IMR-90 (cell line): ENCODE measurements at regions not wholly inside any gene's neighbourhood (a gene's known extent, or its start where the extent isn't known, plus 50 kb on each side); places are given as distances from the start of the nearest gene placed in this dataset.

Experiments
- ATAC-seq: fragments of 200-7000 bp; cut with Tn5 transposase; 2 replicates; pipeline ENCODE4 v1.9.1; 2020; ENCODE audit warnings: low read depth, mild to moderate bottlenecking, moderate library complexity
- BruUV-seq: library from RNA; stranded (reverse); fragments of 400-500 nt; replicated peaks from 2 replicates; lab custom pipeline; 2021; lab: Mats Ljungman, UMichigan
- CTCF ChIA-PET: fragments of 300-600 bp; formaldehyde crosslinking; extraction: SDS; loops from one replicate; lab custom pipeline; 2021; ENCODE audit warnings: antibody characterized with exemption; lab: Yijun Ruan, JAX
- POLR2A ChIA-PET: fragments of 300-600 bp; sonication (Branson Sonifier 250); formaldehyde crosslinking; loops from one replicate; lab custom pipeline; 2022; ENCODE audit warnings: antibody characterized with exemption; ENCODE audit not compliant: unreplicated experiment; lab: Charles Lee
- DNase-seq: peaks from one replicate; pipeline ENCODE4 v3.0.0; 2013
- H2AFZ ChIP-seq: replicated peaks from 2 replicates; pipeline ENCODE3; 2013; ENCODE audit warnings: low read length, mild to moderate bottlenecking; ENCODE audit not compliant: poor library complexity
- H2AK5ac ChIP-seq: 2 replicates; pipeline ENCODE4 v1.6.1; 2013; ENCODE audit warnings: low read depth, low read length, inconsistent platforms
- H2AK9ac ChIP-seq: replicated peaks from 2 replicates; pipeline ENCODE3; 2013; ENCODE audit warnings: mild to moderate bottlenecking, low read depth, low read length, moderate library complexity; ENCODE audit not compliant: poor library complexity
- H2BK120ac ChIP-seq: 2 replicates; pipeline ENCODE4 v1.6.1; 2013; ENCODE audit warnings: low read depth, low read length, inconsistent platforms
- H2BK15ac ChIP-seq: 3 replicates; pipeline ENCODE4 v1.6.1; 2013; ENCODE audit warnings: low read depth, low read length, inconsistent platforms
- H2BK20ac ChIP-seq: 2 replicates; pipeline ENCODE4 v1.6.1; 2013; ENCODE audit warnings: low read depth, mild to moderate bottlenecking, inconsistent platforms, low read length, moderate library complexity
- H2BK5ac ChIP-seq: 2 replicates; pipeline ENCODE4 v1.6.1; 2013; ENCODE audit warnings: mild to moderate bottlenecking, low read depth, low read length, inconsistent platforms; ENCODE audit not compliant: poor library complexity, severe bottlenecking
- H3K14ac ChIP-seq: replicated peaks from 2 replicates; pipeline ENCODE4 v1.6.1; 2013; ENCODE audit warnings: low read depth, low read length, inconsistent platforms
- H3K18ac ChIP-seq: 2 replicates; pipeline ENCODE4 v1.6.1; 2013; ENCODE audit warnings: low read depth, low read length, control low read depth
- H3K23ac ChIP-seq: 2 replicates; pipeline ENCODE4 v1.6.1; 2013; ENCODE audit warnings: low read depth, low read length, inconsistent platforms
- H3K27ac ChIP-seq: 2 replicates; pipeline ENCODE4 v1.5.1; 2013; ENCODE audit warnings: mild to moderate bottlenecking, control low read depth, low read length; ENCODE audit not compliant: insufficient read depth
- H3K27me3 ChIP-seq: 2 replicates; pipeline ENCODE4 v1.6.1; 2013; ENCODE audit warnings: low read length; ENCODE audit not compliant: control insufficient read depth, insufficient read depth
- H3K36me3 ChIP-seq: 2 replicates; pipeline ENCODE4 v1.6.1; 2013; ENCODE audit warnings: low read length, mixed read lengths; ENCODE audit not compliant: control insufficient read depth, insufficient read depth
- H3K4ac ChIP-seq: 2 replicates; pipeline ENCODE4 v1.6.1; 2013; ENCODE audit warnings: low read depth, low read length, inconsistent platforms
- H3K4me1 ChIP-seq: 2 replicates; pipeline ENCODE4 v1.6.1; 2013; ENCODE audit warnings: low read length, mixed read lengths; ENCODE audit not compliant: control insufficient read depth, insufficient read depth
- H3K4me2 ChIP-seq: 2 replicates; pipeline ENCODE4 v1.6.1; 2013; ENCODE audit warnings: low read depth, mild to moderate bottlenecking, control low read depth, low read length, moderate library complexity
- H3K4me3 ChIP-seq: 2 replicates; pipeline ENCODE4 v1.5.1; 2013; ENCODE audit warnings: low read depth, mild to moderate bottlenecking, control low read depth, low read length, moderate library complexity; ENCODE audit not compliant: insufficient read depth
- H3K56ac ChIP-seq: 2 replicates; pipeline ENCODE4 v1.6.1; 2013; ENCODE audit warnings: low read length, inconsistent platforms; ENCODE audit not compliant: insufficient read depth; ENCODE audit errors: extremely low read depth
- H3K79me1 ChIP-seq, 2 experiments: 2 replicates each; pipeline ENCODE4 v1.6.1; 2013; ENCODE audit warnings: low read length in 2 of 2, inconsistent platforms in 1 of 2, low read depth in 1 of 2
- H3K9ac ChIP-seq: 2 replicates; pipeline ENCODE4 v1.6.1; 2013; ENCODE audit warnings: low read depth, low read length, control low read depth
- H3K9me1 ChIP-seq: 2 replicates; pipeline ENCODE4 v1.6.1; 2013; ENCODE audit warnings: low read length, inconsistent platforms; ENCODE audit not compliant: insufficient read depth
- H3K9me3 ChIP-seq: 2 replicates; pipeline ENCODE4 v1.6.1; 2013; ENCODE audit warnings: low read length; ENCODE audit not compliant: control insufficient read depth, insufficient read depth
- H4K20me1 ChIP-seq: 2 replicates; pipeline ENCODE4 v1.6.1; 2013; ENCODE audit warnings: low read length, inconsistent platforms; ENCODE audit not compliant: insufficient read depth
- H4K5ac ChIP-seq: 2 replicates; pipeline ENCODE4 v1.6.1; 2013; ENCODE audit warnings: mild to moderate bottlenecking, low read depth, low read length, control low read depth
- H4K8ac ChIP-seq, 2 experiments: 2 replicates each; pipeline ENCODE4 v1.6.1; 2013; ENCODE audit warnings: low read depth in 2 of 2, low read length in 2 of 2, control low read depth in 1 of 2, inconsistent platforms in 1 of 2
- H4K91ac ChIP-seq: 2 replicates; pipeline ENCODE4 v1.6.1; 2013; ENCODE audit warnings: low read depth, low read length, inconsistent platforms; ENCODE audit not compliant: insufficient read depth
- CHD1 ChIP-seq: IDR thresholded peaks from 2 replicates; pipeline ENCODE4 v1.6.1; 2012; ENCODE audit warnings: low read depth, low read length, improper control_type of control experiment
- CTCF ChIP-seq: conservative IDR thresholded peaks from 2 replicates; pipeline ENCODE4 v1.5.1; 2012; ENCODE audit warnings: mild to moderate bottlenecking, low read depth, low read length, improper control_type of control experiment
- ELK1 ChIP-seq: fragments of 150-350 bp; IDR thresholded peaks from 2 replicates; pipeline ENCODE4 v1.6.1; 2016; ENCODE audit warnings: low read depth, mild to moderate bottlenecking, low read length, moderate library complexity, borderline replicate concordance
- NFE2L2 ChIP-seq: fragments of 150-350 bp; IDR thresholded peaks from 2 replicates; pipeline ENCODE4 v1.6.1; 2016; ENCODE audit warnings: low read depth, mild to moderate bottlenecking, low read length
- RFX5 ChIP-seq: IDR thresholded peaks from 2 replicates; pipeline ENCODE4 v1.8.0; 2012; ENCODE audit warnings: low read depth, mild to moderate bottlenecking, low read length, moderate library complexity
- SMC3 ChIP-seq: fragments of 150-350 bp; IDR thresholded peaks from 2 replicates; pipeline ENCODE4 v1.6.1; 2016; ENCODE audit warnings: low read depth, mild to moderate bottlenecking, antibody characterized with exemption, low read length, moderate library complexity
- USF2 ChIP-seq: fragments of 150-350 bp; IDR thresholded peaks from 2 replicates; pipeline ENCODE4 v1.6.1; 2017; ENCODE audit warnings: mild to moderate bottlenecking, antibody characterized with exemption, low read length, low read depth
- WGBS, 2 experiments: methylation state at CpG; one replicate each; pipeline versions ENCODE4 v1.1.5 to v1.1.7; 2013; ENCODE audit warnings: missing lambda C conversion rate in 2 of 2; ENCODE audit not compliant: insufficient read length in 1 of 2; ENCODE audit errors: extremely low coverage in 2 of 2; 5-methylcytosine and 5-hydroxymethylcytosine counted together
- dilution Hi-C: fragments of 300-500 bp; cut with HindIII; formaldehyde crosslinking; loops from one replicate; pipeline ENCODE4 v1.14.3; 2018; ENCODE audit warnings: low sequenced_read_pairs; ENCODE audit not compliant: unreplicated experiment
- in situ Hi-C: fragments of 300-500 bp; cut with MboI; formaldehyde crosslinking; loops from 3 replicates; pipeline ENCODE4 v1.14.3; 2019; ENCODE audit warnings: low sequenced_read_pairs, inconsistent platforms, mixed read lengths
- intact Hi-C: fragments of 100-400 bp; cut with micrococcal nuclease; formaldehyde crosslinking; loops from 2 replicates; pipeline ENCODE4 v1.10.0; 2022

GRCh38 chr17:77381185-77381700 is 240.5 kb downstream of the SEC14L1 start:
- no peak overlapping the region; the same call in 1 of the 2 replicates for H3K4me2 ChIP-seq
- peaks cover 90% of the 10 kb centered on the region for H4K20me1 ChIP-seq
- 0 out of 2 replicates have a peak overlapping the region, but pooled peaks have one; percentile 14 for H2BK120ac ChIP-seq
- WGBS, 2 experiments: no CpG with 5 or more reads among the region's 4 CpGs
- H3K27me3 ChIP-seq: no peaks in the 10 kb centered on the region
- ChIA-PET CTCF (no interaction called here), POLR2A (no interaction called here)
- peak overlapping the region; percentile 46 for H3K4ac ChIP-seq
- H2BK15ac ChIP-seq: no peak overlapping the region
- in situ Hi-C loops (no loop called here), intact Hi-C loops (no loop called here), dilution Hi-C loops (no loop called here)
- H3K9me3 ChIP-seq: no peaks in the 10 kb centered on the region
- H2AK9ac ChIP-seq: peak overlapping the region; percentile 45
- H4K91ac ChIP-seq: no peak overlapping the region
- no peak overlapping the region for H3K56ac ChIP-seq
- peaks cover 57% of the 10 kb centered on the region for H3K9me1 ChIP-seq
- H3K14ac ChIP-seq: 0 out of 2 replicates have a peak overlapping the region, but pooled peaks have one; percentile 42
- peak overlapping the region; percentile 18 for H2BK5ac ChIP-seq
- ATAC-seq: no peak
- DNase-seq: no peak
- BruUV-seq: no TSS peak
- peak overlapping the region in 1 of 2 experiments; percentile 27; a peak in 2 of 4 replicates for H4K8ac ChIP-seq
- H3K18ac ChIP-seq: no peak overlapping the region
- no peak overlapping the region for H3K4me3 ChIP-seq
- no peak overlapping the region; the same call in 1 of the 2 replicates for H4K5ac ChIP-seq
- peaks cover 5 to 93% of the 10 kb centered on the region in 2 experiments for H3K79me1 ChIP-seq
- peak overlapping the region; percentile 74; the same call in 1 of the 2 replicates for H2AK5ac ChIP-seq
- H3K23ac ChIP-seq: 0 out of 2 replicates have a peak overlapping the region, but pooled peaks have one; percentile 57
- peaks cover 76% of the 10 kb centered on the region for H3K4me1 ChIP-seq
- TF ChIP-seq SMC3 (no peak), CTCF (no peak), RFX5 (no peak), ELK1 (no peak), CHD1 (no peak), USF2 (no peak), NFE2L2 (no peak)
- no peak overlapping the region for H2BK20ac ChIP-seq
- H3K36me3 ChIP-seq: peaks cover 13% of the 10 kb centered on the region; the same call in 1 of the 2 replicates
- H3K27ac ChIP-seq: peak overlapping the region; percentile 36; the same call in 1 of the 2 replicates
- no peak overlapping the region for H3K9ac ChIP-seq
- no peak overlapping the region for H2AFZ ChIP-seq
